SK-N-SH treated with all-trans-retinoic acid at 6 μM for 48 hours (cell line): ENCODE measurements at regions not wholly inside any gene's neighbourhood (a gene's known extent, or its start where the extent isn't known, plus 50 kb on each side); places are given as distances from the start of the nearest gene placed in this dataset.

Experiments
- ATAC-seq: fragments of 200-7000 bp; cut with Tn5 transposase; 3 replicates; pipeline ENCODE4 v1.9.1; 2020; ENCODE audit warnings: mild to moderate bottlenecking, moderate library complexity
- CREB5 ChIP-seq: fragments of 250-450 bp; sonication (Bioruptor Pico); IDR thresholded peaks from 2 replicates; pipeline ENCODE4 v1.5.1; 2020; ENCODE audit warnings: low read depth, mild to moderate bottlenecking, moderate library complexity
- CSDC2 ChIP-seq: fragments of 250-450 bp; sonication (Bioruptor Pico); IDR thresholded peaks from 2 replicates; pipeline ENCODE4 v1.5.0; 2020; ENCODE audit warnings: mild to moderate bottlenecking, moderate library complexity
- CSRNP3 ChIP-seq: fragments of 250-450 bp; sonication (Bioruptor Pico); IDR thresholded peaks from 2 replicates; pipeline ENCODE4 v1.5.1; 2021; ENCODE audit warnings: mild to moderate bottlenecking, moderate library complexity
- GLIS3 ChIP-seq: fragments of 250-450 bp; sonication (Bioruptor Pico); IDR thresholded peaks from 2 replicates; pipeline ENCODE4 v1.5.0; 2020; ENCODE audit warnings: mild to moderate bottlenecking, moderate library complexity
- ISL1 ChIP-seq: fragments of 250-450 bp; sonication (Bioruptor Pico); IDR thresholded peaks from 2 replicates; pipeline ENCODE4 v2.1.2; 2022; ENCODE audit warnings: mild to moderate bottlenecking, moderate library complexity
- PATZ1 ChIP-seq: fragments of 250-450 bp; sonication (Bioruptor Pico); IDR thresholded peaks from 2 replicates; pipeline ENCODE4 v1.8.0; 2020; ENCODE audit warnings: mild to moderate bottlenecking, moderate library complexity, borderline replicate concordance
- POU6F1 ChIP-seq: fragments of 250-450 bp; sonication (Bioruptor Pico); IDR thresholded peaks from 2 replicates; pipeline ENCODE4 v1.8.0; 2021; ENCODE audit warnings: low read depth, mild to moderate bottlenecking, moderate library complexity, borderline replicate concordance
- TCF4 ChIP-seq: fragments of 250-450 bp; sonication (Bioruptor Pico); IDR thresholded peaks from 2 replicates; pipeline ENCODE4 v1.8.0; 2021; ENCODE audit warnings: mild to moderate bottlenecking, moderate library complexity, borderline replicate concordance
- TOX ChIP-seq: fragments of 250-450 bp; sonication (Bioruptor Pico); IDR thresholded peaks from 2 replicates; pipeline ENCODE4 v1.8.0; 2021; ENCODE audit warnings: mild to moderate bottlenecking, moderate library complexity, borderline replicate concordance
- TSHZ2 ChIP-seq: fragments of 250-450 bp; sonication (Bioruptor Pico); IDR thresholded peaks from 2 replicates; pipeline ENCODE4 v1.5.0; 2020; ENCODE audit warnings: mild to moderate bottlenecking, moderate library complexity
- ZC3H10 ChIP-seq: fragments of 250-450 bp; sonication (Bioruptor Pico); IDR thresholded peaks from 2 replicates; pipeline ENCODE4 v1.5.1; 2021; ENCODE audit warnings: mild to moderate bottlenecking, moderate library complexity
- ZFP3 ChIP-seq: fragments of 250-450 bp; sonication (Bioruptor Pico); IDR thresholded peaks from 2 replicates; pipeline ENCODE4 v1.5.0; 2020; ENCODE audit warnings: mild to moderate bottlenecking, moderate library complexity
- ZNF565 ChIP-seq: fragments of 450-650 bp; formaldehyde crosslinking; conservative IDR thresholded peaks from 2 replicates; pipeline ENCODE4 v1.5.0; 2020; ENCODE audit warnings: low read depth, mild to moderate bottlenecking, moderate library complexity
- ZNF70 ChIP-seq: fragments of 450-650 bp; formaldehyde crosslinking; IDR thresholded peaks from 2 replicates; pipeline ENCODE4 v1.5.0; 2020; ENCODE audit warnings: mild to moderate bottlenecking, moderate library complexity
- ZNF8 ChIP-seq: fragments of 450-650 bp; formaldehyde crosslinking; IDR thresholded peaks from 2 replicates; pipeline ENCODE4 v1.5.0; 2020; ENCODE audit warnings: mild to moderate bottlenecking, moderate library complexity

GRCh38 chr2:123101434-123101833 is 923.7 kb upstream of the CNTNAP5 start (continued):
- TF ChIP-seq POU6F1 (CRISPR knock-in tag) = no peak
- TF ChIP-seq ZNF70 (CRISPR knock-in tag) = no peak
- no peak for TF ChIP-seq ZNF8 (CRISPR knock-in tag)
- no peak for TF ChIP-seq ZC3H10

GRCh38 chr2:123103902-123104301 is 921.2 kb upstream of the CNTNAP5 start:
- ATAC-seq = no peak
- TF ChIP-seq ZNF70 (CRISPR knock-in tag) (no peak), TSHZ2 (CRISPR knock-in tag) (no peak)

- TF ChIP-seq ISL1 (CRISPR knock-in tag) (peak; percentile 70), TCF4 (CRISPR knock-in tag) (peak; percentile 31; the same call in 1 of the 2 replicates), CSDC2 (CRISPR knock-in tag) (no peak), CSRNP3 (no peak), CREB5 (CRISPR knock-in tag) (peak; percentile 16; the same call in 1 of the 2 replicates)
- ATAC-seq = no peak
These were observed 908.5 kb upstream of the CNTNAP5 start for GRCh38 chr2:123116595-123116994.

GRCh38 chr2:123127236-123127635 is 897.9 kb upstream of the CNTNAP5 start:
- no peak for TF ChIP-seq CSDC2 (CRISPR knock-in tag)
- no peak for ATAC-seq

- ATAC-seq = no peak
- TF ChIP-seq CREB5 (CRISPR knock-in tag) (no peak), ZNF565 (CRISPR knock-in tag) (no peak), ZFP3 (CRISPR knock-in tag) (no peak), GLIS3 (no peak), ZC3H10 (no peak), PATZ1 (CRISPR knock-in tag) (no peak), CSRNP3 (no peak), ISL1 (CRISPR knock-in tag) (no peak), ZNF70 (CRISPR knock-in tag) (no peak), TOX (CRISPR knock-in tag) (no peak)
- TF ChIP-seq, all 23 proteins: peak for 0
These were observed 896.1 kb upstream of the CNTNAP5 start for GRCh38 chr2:123128951-123129350.
